Activated CD4-positive, CD25-positive, alpha-beta regulatory T cell treated with anti-CD3 and anti-CD28 coated beads, Interleukin-2, amount 50 U/mL, for 24 hours (primary cell): ENCODE measurements at regions not wholly inside any gene's neighbourhood (a gene's known extent, or its start where the extent isn't known, plus 50 kb on each side); places are given as distances from the start of the nearest gene placed in this dataset.

Source experiments
- ATAC-seq, 2 donors: fragments of 150-1000 bp; cut with Tn5 transposase; one replicate each; pipeline ENCODE4 v1.10.0; 2021; ENCODE audit warnings: mild to moderate bottlenecking in 1 of 2, moderate library complexity in 1 of 2

- no peak for ATAC-seq
Measured at GRCh38 chr11:70486731-70487130, 88.4 kb downstream of the CTTN start.

- no peak for ATAC-seq
Measured at GRCh38 chr11:70487160-70487559, 88.8 kb downstream of the CTTN start.

GRCh38 chr11:70487756-70488155, 89.4 kb downstream of the CTTN start:
- ATAC-seq, result no peak

GRCh38 chr11:70488171-70488703, 89.9 kb downstream of the CTTN start:
- ATAC-seq, result no peak

- ATAC-seq, result no peak
Measured at GRCh38 chr11:70489276-70489675, 90.9 kb downstream of the CTTN start.

DNA sequence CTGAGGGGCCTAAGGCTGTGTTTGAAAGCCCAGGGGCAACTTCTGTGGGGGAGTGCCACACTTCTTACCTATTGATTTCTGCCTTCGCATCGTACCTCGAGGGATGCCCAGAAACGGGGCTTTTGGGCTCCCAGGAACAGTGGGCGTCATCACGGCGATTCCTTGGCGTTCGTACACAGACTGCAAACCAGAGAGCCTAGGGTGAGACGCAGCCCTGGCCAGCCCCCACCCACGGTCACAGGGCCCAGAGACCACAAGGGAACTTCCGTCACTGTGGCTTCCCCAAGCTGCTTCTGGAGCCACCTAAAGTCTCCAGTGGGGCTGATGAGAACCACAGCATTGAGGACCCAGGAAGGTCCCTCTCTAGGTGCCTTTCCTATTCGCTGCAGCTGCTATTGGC, 91.9 kb downstream of the CTTN start:
- no peak for ATAC-seq

DNA sequence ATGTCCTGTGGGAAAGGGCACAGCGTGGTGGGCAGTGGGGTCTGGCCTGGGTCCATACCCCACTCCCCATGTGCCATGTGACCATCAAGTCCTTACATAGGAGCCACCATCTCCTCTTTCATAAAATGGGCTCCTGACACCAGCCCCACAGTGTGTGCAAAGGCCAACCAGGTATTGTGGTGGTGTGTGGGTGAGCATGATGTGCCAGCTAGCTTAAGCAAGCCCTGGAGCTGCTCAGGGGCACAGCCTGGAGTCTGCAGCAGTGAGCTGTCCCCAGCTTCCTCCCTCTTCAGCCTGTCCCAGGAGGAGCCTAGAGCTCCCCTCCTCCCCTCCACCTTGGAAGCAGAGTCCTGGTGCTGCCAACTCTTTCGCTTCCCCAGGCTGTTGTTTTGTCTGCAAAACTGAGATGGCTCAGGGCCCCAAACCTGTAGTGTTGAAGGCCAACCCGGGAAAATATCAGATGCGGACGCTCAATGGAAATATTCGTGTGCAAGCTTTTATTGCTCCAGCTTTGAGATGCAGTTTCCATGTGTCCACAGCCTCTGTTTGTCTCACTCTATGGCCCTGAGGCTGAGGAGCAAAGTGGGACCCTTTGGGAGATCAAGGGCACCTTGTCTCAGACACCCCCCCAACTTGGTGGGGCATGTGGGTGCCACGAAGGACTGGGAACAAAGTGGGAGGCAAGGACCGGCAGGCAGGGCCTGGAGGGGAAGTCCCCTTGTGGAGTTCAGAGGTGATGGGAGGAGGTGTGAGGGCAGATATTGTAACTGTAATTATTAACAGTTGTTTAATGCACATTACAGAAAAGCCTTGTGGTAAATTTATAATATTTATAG, 92.6 kb downstream of the CTTN start:
- ATAC-seq, result no peak

- no peak for ATAC-seq
Measured at GRCh38 chr11:70491696-70492472, 93.6 kb downstream of the CTTN start.

DNA sequence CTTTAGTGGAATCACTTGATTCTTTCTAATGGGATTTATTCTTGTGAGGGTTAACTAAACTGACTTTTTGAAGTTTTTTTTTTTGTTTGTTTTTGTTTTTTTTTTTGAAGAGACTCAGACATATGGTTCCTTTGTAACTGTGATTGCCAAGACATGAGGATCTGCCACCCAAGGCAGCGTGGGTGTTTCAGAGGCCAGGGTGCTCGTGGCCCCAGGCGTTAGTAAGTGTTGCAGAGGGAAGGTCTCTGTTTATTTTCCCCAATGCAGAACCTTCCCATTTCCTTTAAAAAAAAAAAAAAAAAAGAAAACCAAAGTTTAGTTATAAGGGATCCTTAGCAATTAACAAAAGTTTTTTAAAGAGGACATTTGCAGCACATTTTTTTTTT, 94.8 kb downstream of the CTTN start:
- no peak for ATAC-seq

GRCh38 chr11:70493891-70494290, 95.6 kb downstream of the CTTN start:
- ATAC-seq, result no peak

GRCh38 chr11:70494559-70495350, 96.4 kb downstream of the CTTN start:
- no peak for ATAC-seq

- no peak for ATAC-seq
Measured at GRCh38 chr11:70495351-70496310, 97.3 kb downstream of the CTTN start.

DNA sequence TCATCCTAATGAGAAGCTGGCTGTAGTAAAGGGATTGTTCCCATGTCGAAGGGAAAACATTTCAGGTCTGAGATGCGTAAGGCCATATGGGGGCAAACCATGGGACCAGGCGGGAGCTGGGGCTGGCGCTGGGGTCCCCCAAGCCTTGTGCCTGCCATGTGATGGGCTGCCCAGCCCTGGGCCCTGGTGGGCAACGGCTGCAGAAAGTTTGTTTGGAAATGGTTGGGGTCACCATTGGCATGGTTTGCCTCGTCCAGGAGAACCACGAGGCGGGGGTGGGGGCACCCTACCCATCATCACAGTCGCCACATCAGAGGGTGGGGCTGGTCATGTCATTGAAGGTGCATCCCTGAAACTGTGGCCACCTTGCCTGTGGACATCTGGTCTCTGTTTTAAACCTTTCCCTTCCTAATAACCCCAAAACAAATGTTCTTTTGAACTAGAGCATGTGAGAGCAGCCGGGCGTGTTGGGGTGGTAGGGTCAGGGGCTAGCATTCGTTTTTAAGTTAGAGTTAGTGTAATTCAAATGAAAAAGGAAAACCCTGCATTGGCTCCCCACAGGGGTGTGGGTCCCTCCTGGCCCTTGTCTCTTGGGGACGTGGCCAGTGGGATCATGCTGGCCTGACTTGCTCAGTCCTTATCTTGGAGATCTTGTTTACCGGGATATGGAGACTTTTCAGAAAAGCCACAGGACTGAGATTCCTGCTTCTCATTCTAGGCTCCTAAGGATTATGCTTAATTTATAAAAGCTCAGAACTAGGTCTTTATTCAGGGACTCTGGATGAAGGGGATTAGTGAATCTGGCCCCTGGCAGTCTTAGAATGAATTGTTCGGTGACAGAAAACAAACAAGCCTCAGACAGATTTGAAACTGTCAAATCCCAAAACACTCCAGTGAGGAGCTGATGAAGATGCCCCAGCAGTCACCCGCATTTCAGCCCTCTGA, 98.5 kb downstream of the CTTN start:
- ATAC-seq, result no peak

GRCh38 chr11:70497536-70498075, 99.3 kb downstream of the CTTN start:
- ATAC-seq, result no peak

- ATAC-seq, result no peak
Measured at GRCh38 chr11:70498171-70498571, 99.8 kb downstream of the CTTN start.

DNA sequence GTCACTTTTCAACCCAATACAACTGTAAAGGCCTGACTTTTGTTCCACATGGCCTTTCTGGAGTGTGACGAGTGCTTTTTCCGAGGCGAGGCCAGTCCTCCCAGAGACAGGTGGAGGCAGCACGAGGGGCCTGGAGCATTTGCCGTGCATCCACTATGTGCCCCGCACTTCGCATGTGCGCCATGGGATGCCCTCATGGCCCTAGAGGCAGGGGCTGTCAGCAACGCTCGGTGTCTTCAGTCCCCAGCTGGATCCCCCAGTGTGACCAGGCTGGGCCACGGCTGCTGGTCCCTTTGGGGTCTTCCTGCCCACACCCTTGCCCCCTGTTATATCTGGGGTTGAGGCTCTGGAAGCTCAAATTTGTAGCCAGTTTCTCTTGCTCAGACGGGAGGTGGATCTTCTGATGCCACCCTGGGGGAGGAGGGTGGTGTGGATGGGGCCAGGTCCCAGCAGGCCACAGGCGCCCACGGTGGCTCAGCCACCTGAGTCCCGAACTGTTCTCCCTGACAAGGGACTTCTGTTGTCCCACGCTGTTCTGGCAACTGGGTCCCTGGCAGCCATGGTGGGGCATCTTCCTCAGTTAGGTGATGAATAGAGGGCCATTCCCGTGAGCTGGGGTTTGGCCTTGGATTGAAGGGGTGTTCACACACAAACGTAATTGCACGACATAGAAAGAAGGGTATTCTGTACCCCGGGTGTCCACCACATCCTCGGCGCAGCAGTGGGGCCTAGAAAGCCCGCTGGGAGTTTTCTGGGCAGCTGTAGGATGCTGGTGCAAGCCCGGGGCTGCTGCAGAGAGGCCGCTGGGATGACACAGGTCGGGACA, 100.9 kb downstream of the CTTN start:
- ATAC-seq, result no peak

DNA sequence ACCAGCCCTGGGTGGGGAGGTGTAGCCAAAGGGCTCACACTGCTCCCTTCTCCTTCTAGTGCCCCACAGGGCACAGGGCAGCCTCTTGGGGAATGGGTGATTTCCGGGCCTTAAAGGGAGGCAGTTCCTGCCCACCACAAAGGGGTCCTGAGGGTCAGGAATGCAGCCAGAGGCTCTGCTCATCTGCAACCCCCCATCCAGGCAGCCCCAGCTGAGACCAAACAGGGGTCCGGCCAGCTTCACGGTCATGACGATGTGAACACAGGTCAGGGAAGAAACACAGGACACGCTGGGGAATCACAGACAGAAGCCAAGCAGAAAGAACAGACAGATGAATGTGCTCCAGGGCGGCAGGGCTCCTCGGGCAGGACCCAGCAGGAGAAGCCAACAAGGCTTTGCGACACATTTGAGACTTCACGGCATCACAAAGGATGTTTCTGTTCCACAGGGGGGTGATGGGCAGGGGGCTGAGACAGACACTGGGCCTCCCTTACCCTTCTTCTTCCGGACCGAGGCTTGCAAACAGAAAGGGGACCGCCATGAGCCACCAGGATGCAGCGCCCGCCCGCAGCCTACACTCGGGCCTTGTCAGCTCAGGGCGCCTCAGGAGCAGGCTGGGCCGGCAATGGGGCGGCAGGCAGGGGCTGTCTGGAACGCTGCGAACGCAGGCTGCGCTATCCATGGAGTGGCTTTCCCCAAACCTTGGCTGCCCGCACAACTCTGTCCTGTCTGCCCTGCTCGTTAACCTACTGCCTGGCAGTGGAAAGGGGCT, 101.9 kb downstream of the CTTN start:
- ATAC-seq, result no peak

DNA sequence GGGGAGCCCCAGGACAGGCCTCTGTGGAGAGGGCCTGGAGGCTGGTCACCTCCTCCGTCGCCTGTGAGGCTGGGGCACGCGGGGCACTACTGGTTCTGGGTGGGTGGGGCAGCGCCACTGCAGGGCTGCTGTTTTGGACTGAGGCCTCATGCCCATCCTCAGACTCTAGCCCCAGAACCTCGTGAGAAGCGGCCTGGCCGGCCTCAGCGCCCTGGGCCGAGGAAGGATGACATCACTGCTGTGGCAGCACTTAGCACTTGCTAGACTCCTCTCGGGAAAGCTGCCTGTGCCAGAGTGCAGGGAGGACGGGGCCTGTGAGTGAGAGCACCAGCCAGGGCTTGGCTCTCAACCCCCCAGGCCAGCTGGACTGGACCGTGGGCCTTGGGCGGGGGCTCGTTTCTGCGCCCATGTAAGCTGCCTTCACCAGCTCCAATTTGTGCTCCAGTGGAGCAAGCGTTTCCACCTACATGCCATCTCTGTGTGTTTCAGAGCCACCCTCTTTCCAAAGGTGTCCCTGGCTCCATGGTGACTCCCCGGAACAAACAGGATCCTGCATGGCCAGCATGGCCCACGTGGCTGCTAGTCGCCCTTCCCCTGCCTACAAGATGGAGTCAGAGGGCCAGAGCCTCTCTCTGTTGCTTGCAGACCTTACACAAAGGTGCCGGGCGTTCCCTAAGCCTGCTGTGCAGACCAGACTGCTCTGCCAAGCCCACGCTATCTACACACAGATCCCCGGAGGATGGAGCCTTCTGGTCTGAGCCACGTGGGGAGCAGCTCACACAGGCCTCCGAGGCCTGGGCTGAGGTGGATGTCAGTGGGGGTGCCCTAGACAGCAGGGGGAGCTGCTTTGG, 102.9 kb downstream of the CTTN start:
- no peak for ATAC-seq
